GM20000 (cell line): ENCODE measurements at regions not wholly inside any gene's neighbourhood (a gene's known extent, or its start where the extent isn't known, plus 50 kb on each side); places are given as distances from the start of the nearest gene placed in this dataset.

Experiments used
- DNase-seq: peaks from one replicate; pipeline ENCODE4 v3.0.0; 2012; ENCODE audit warnings: low spot score
- CTCF ChIP-seq: IDR thresholded peaks from 2 replicates; pipeline ENCODE4 v1.5.1; 2012; ENCODE audit warnings: mild to moderate bottlenecking, control low read depth; ENCODE audit errors: extremely low read depth, missing control alignments

- no peak for DNase-seq
- no peak for TF ChIP-seq CTCF
Observed at GRCh38 chr3:111285694-111286093, 214.1 kb downstream of the NECTIN3 start.

- no peak for TF ChIP-seq CTCF
- DNase-seq, result no peak
Observed at GRCh38 chr3:111286746-111287145, 215.1 kb downstream of the NECTIN3 start.

- no peak for TF ChIP-seq CTCF
- DNase-seq, result no peak
Observed at GRCh38 chr3:111292117-111292516, 220.5 kb downstream of the NECTIN3 start.

- DNase-seq, result no peak
- no peak for TF ChIP-seq CTCF
Observed at GRCh38 chr3:111299192-111299615, 227.6 kb downstream of the NECTIN3 start.

GRCh38 chr3:111301238-111301798, 229.7 kb downstream of the NECTIN3 start:
- DNase-seq, result no peak
- TF ChIP-seq CTCF, result no peak

- TF ChIP-seq CTCF, result no peak
- DNase-seq, result no peak
Observed at GRCh38 chr3:111302063-111302462, 230.4 kb downstream of the NECTIN3 start.

- DNase-seq, result no peak
- no peak for TF ChIP-seq CTCF
Observed at GRCh38 chr3:111303760-111304159, 232.1 kb downstream of the NECTIN3 start.
